ENCODE measurements at regions not wholly inside any gene's neighbourhood (a gene's known extent, or its start where the extent isn't known, plus 50 kb on each side); places are given as distances from the start of the nearest gene placed in this dataset.

DNA sequence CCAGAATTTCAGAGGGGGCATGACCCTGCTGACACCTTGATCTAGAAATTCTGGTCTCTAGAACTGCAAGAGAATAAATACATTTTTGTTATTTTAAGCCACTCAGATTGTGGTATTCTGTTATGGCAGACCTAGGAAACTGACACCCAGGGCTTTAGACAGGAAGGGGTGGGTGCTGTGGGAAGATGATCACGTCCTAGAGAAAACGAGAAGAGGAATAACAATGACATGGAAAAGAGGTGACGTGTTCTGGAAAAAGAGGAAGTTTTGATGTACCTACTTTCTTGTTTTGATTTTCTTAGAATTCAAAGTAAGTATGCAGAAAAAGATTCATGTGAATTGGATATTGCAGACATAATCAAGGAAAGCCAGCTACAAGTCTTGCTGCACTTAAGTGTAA lies 232.9 kb upstream of the RUNX1 start:
- ATAC-seq (no peak), DNase-seq (ENCODE audit: low spot score) (no peak), FAIRE-seq (no peak)
- H3K27me3 ChIP-seq (ENCODE audit: control insufficient read depth in 1 of 2, insufficient read depth in 2 of 2, low read length in 2 of 2): no peaks in the 10 kb centered on the region
- WGBS (ENCODE audit: low lambda C conversion rate): 6% methylated on average over 3 of the region's 3 CpGs
- H3K79me2 ChIP-seq (ENCODE audit: insufficient read depth, low read length): no peaks in the 10 kb centered on the region
- H3K4me2 ChIP-seq (ENCODE audit: low read depth, low read length): no peak overlapping the region
- in situ Hi-C loops (cut with HindIII; ENCODE audit: extremely low pct_ligation_motif_present, low pct_unique_long_range_greater_than_20kb) (no loop called here), intact Hi-C loops (cut with micrococcal nuclease; ENCODE audit: unreplicated experiment) (no loop called here)
- BruUV-seq (replicated peaks): no TSS peak
- H3K36me3 ChIP-seq (replicated peaks in 1 of 2; ENCODE audit: control insufficient read depth in 1 of 2, insufficient read depth in 2 of 2, low read length in 2 of 2): no peaks in the 10 kb centered on the region
- ChIA-PET CTCF (ENCODE audit: low intra/inter-chr PET ratio, low total read pairs) (no interaction called here), POLR2A (no interaction called here)
- TF ChIP-seq IKZF1 (IDR thresholded peaks at IDR 0.05) (no peak), NRL (CRISPR knock-in tag; IDR thresholded peaks at IDR 0.05; ENCODE audit: borderline replicate concordance) (no peak), ZNF737 (CRISPR knock-in tag; IDR thresholded peaks at IDR 0.05; ENCODE audit: borderline replicate concordance) (no peak), GLI4 (CRISPR knock-in tag; IDR thresholded peaks at IDR 0.05; ENCODE audit: borderline replicate concordance) (no peak), ATRX (CRISPR knock-in tag; IDR thresholded peaks at IDR 0.05; ENCODE audit: borderline replicate concordance) (no peak), ZNF224 (CRISPR knock-in tag; IDR thresholded peaks at IDR 0.05) (no peak)
- TF ChIP-seq, protein P1, sequence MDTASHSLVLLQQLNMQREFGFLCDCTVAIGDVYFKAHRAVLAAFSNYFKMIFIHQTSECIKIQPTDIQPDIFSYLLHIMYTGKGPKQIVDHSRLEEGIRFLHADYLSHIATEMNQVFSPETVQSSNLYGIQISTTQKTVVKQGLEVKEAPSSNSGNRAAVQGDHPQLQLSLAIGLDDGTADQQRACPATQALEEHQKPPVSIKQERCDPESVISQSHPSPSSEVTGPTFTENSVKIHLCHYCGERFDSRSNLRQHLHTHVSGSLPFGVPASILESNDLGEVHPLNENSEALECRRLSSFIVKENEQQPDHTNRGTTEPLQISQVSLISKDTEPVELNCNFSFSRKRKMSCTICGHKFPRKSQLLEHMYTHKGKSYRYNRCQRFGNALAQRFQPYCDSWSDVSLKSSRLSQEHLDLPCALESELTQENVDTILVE (CRISPR knock-in tag; IDR thresholded peaks at IDR 0.05): no peak
- TF ChIP-seq, protein P2, sequence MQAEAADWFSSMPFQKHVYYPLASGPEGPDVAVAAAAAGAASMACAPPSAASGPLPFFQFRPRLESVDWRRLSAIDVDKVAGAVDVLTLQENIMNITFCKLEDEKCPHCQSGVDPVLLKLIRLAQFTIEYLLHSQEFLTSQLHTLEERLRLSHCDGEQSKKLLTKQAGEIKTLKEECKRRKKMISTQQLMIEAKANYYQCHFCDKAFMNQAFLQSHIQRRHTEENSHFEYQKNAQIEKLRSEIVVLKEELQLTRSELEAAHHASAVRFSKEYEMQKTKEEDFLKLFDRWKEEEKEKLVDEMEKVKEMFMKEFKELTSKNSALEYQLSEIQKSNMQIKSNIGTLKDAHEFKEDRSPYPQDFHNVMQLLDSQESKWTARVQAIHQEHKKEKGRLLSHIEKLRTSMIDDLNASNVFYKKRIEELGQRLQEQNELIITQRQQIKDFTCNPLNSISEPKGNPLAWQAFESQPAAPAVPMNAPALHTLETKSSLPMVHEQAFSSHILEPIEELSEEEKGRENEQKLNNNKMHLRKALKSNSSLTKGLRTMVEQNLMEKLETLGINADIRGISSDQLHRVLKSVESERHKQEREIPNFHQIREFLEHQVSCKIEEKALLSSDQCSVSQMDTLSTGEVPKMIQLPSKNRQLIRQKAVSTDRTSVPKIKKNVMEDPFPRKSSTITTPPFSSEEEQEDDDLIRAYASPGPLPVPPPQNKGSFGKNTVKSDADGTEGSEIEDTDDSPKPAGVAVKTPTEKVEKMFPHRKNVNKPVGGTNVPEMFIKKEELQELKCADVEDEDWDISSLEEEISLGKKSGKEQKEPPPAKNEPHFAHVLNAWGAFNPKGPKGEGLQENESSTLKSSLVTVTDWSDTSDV (CRISPR knock-in tag; IDR thresholded peaks at IDR 0.05): no peak
- no peaks in the 10 kb centered on the region for H4K20me1 ChIP-seq (ENCODE audit: insufficient read depth, low read length)
- H3K27ac ChIP-seq (ENCODE audit: extremely low read length, insufficient read depth, low read length): no peak overlapping the region
- H2AFZ ChIP-seq (ENCODE audit: low read length): no peak overlapping the region
- no peaks in the 10 kb centered on the region for H3K4me1 ChIP-seq (ENCODE audit: insufficient read depth, low read length)
- H3K4me3 ChIP-seq (replicated peaks in 1 of 3; ENCODE audit: insufficient read depth in 1 of 3, low read depth in 2 of 3, low read length in 3 of 3): no peak overlapping the region
- no peak overlapping the region for H3K9ac ChIP-seq (ENCODE audit: insufficient read depth, low read depth, low read length)
- no peaks in the 10 kb centered on the region for H3K9me3 ChIP-seq (ENCODE audit: low read length)

Data from HepG2 (cell line).